CD4-positive, alpha-beta T cell treated with Interleukin-2 at 100 ng/mL for 4 hours (primary cell): ENCODE measurements at regions not wholly inside any gene's neighbourhood (a gene's known extent, or its start where the extent isn't known, plus 50 kb on each side); places are given as distances from the start of the nearest gene placed in this dataset.
"Not testable (repeated sequence)": the region's sequence is repeated elsewhere in the genome, so short reads cannot be mapped to it uniquely, and the experiment has no call there.

Source experiments
- DNase-seq: peaks from one replicate; pipeline ENCODE4 v3.0.0-alpha.2; 2020; ENCODE audit warnings: low spot score

DNA sequence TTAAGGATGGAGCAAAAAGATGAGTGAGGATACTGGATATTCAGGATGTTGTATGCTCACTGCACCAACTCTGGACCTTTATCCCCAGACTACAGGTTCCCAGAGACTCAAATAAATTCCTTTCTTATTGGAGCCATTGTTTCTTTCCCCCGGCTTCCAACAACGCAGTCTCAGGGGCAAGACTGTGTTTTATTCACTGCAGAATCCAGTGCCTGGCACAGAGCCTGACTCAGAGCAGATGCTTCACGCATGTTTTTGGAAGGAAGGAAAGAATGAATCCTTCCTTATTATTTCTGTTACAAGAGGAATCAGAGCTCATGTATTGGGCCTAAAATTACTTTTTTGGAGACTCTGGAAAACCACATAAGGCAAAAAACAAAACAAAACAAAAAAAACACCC lies 96.0 kb upstream of the VGLL4 start:
- no peak for DNase-seq

DNA sequence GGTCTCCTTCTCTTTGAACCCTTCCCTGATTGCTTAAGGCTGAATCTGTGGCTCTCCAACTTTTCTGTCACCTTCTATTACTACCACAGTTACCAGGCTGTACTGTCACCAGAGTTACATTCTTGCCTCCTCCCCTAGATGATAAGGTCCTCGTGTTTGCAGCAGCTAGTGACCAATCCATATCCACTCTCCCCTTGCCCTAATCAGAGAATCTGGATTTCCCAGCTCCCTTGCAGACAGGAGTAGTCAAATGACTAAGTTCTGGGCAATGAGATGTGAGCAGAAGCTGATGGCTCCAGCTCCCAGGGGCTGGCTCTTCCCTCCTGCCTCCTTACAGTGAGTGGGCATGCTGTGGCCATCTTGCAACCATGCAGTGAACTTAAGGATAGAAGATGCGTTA lies 95.4 kb upstream of the VGLL4 start:
- DNase-seq, result no peak

DNA sequence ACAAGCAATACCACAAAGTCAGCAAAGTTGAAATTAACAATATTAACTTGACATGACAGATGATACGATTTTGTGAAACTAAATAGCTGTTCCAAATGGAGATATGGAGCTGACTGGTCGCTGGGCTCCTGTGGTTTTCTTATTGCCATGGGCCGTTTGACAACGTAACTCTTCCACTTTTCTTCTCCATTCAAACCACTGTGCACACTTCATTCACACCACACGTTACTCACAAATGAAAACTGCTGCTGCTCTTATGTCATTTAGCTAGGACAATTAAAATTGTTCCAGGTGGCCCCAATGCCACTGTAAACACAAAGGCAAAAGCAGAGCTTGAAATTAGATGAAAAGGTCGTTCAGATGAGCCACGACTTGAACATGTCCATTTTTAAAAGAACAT lies 94.0 kb upstream of the VGLL4 start:
- DNase-seq, result no peak

DNA sequence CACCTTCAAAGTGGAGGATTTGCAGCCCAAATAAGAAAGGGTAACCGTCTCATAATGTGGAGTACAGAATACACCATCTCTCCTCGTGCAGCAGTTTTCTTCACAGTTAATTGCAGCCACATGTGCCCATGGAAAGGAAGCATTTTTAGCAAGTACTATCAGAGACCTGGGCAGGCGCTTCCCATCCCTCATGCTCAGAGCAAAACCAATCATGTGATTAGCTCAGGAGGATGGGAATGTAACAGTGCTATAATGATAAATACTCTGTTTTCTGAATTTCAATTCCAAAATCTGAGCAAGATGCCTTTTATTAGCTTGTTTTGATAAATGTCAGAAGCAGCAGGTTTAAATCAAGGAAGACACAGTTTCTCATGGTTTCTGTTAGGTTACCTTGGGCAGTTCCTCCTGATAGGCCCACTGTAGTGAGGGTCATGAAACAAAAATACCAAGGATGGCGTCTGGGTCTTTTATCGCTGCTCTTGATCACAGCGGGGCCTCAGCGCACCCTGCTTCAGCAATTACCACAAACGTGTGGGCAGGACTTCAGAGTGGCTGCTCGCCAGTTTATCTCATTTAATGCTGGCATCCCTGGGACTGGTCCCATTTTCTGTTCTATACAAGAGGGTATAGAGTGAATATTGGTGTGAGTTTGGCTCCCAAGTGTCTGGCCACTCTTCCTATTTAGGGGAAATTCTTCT lies 92.6 kb upstream of the VGLL4 start:
- no peak for DNase-seq

DNA sequence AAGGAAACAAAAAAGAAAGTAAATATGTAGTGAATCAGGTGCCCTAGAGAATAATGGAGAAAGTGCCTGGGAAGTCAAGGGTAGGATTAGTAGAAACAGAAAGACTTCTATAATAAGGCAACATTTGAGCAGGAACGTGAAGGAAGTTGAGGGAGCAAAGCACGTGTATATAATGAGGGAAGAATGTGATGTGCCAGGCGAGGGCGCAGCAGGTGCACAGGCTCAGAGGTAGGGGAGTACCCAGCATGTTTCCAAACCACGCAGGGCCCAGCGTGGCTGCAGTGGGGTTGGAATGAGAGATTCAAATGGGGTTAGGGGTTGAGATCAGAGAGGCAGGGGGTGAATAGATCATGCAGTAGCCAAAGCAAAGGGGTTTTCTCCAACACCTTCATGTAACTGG lies 91.9 kb upstream of the VGLL4 start:
- DNase-seq, result no peak

DNA sequence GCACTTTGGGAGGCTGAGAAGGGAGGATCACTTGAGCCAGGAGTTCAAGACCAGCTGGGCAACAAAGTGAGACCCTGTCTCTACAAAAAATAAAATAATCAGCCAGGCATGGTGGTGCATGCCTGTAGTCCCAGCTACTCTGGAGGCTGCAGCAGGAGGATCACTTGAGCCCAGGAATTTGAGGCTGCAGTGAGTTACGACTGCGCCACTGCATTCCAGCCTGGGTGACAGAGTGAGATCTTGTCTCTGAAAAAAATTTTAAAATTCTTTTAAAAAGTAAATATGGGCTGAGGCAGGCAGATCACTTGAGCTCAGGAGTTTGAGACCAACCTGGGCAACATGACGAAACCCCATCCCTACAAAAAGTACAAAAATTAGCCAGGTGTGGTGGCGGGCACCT lies 91.4 kb upstream of the VGLL4 start:
- not testable (repeated sequence) for DNase-seq

DNA sequence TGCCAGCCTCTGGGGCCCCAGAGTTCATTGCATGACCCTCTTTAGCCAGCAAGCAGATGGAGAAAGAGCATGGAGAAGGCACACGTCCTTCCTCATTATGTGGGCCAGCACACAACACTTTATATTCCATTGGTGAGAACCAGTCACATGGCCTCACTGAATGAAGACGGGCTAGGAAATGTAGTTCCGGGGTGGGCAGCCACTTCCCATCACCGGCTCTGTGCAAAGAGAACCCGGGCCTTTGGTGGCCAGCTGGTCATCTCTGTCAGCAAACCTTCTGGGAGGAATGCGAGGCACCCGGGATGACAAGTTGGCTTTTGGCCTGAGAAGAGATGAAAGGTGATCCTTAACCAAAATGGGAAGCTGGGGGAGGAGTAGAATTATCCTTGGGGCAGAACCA lies 90.2 kb upstream of the VGLL4 start:
- DNase-seq, result no peak

GRCh38 chr3:11727207-11727606 lies 83.5 kb upstream of the VGLL4 start:
- no peak for DNase-seq

- DNase-seq, result no peak
These were observed 82.4 kb upstream of the VGLL4 start for GRCh38 chr3:11726146-11726545.

DNA sequence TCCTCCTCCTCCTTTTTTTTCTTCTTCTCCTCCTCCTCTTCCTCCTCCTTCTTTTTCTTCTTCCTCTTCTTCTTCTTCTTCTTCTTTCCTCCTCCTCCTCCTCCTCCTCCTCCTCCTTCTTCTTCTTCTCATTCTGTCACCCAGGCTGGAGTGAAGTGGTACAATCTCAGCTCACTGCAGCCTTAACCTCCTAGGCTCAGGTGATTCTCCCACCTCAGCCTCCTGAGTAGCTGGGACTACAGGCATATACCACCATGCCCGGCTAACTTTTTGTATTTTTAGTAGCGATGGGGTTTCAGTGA lies 81.6 kb upstream of the VGLL4 start:
- DNase-seq, result not testable (repeated sequence)

- no peak for DNase-seq
These were observed 81.1 kb upstream of the VGLL4 start for GRCh38 chr3:11724615-11725339.

- no peak for DNase-seq
These were observed 77.8 kb upstream of the VGLL4 start for GRCh38 chr3:11721479-11721878.

DNA sequence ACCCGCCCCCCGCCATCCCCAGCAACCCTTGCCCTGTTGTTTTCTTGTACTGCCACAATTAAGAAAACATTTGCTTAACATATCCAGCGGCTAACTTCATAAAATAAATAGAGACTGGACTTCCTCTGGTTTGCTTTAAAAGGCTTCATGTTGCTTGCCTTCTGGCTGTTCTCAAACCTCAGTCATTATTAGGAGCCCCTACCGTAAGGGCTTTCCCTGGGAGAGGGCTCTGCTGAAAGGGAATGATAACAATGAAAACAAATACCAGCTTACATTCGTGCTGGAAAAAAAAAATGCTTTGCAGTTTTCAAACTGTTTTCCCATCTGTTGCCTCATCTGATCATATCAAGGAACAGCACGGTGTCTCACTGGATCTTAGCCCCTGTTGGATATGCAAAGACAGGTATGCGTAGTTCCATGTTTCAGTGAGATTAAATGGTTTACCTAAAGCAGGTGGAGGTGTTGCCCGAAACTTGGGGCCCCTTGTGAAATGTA lies 77.2 kb upstream of the VGLL4 start:
- no peak for DNase-seq

- peak; percentile 49 for DNase-seq
These were observed 76.7 kb upstream of the VGLL4 start for GRCh38 chr3:11720304-11720898.

GRCh38 chr3:11719406-11720303 lies 75.9 kb upstream of the VGLL4 start:
- peak; percentile 82 for DNase-seq

GRCh38 chr3:11718637-11719405 lies 75.1 kb upstream of the VGLL4 start:
- DNase-seq, result peak; percentile 49

DNA sequence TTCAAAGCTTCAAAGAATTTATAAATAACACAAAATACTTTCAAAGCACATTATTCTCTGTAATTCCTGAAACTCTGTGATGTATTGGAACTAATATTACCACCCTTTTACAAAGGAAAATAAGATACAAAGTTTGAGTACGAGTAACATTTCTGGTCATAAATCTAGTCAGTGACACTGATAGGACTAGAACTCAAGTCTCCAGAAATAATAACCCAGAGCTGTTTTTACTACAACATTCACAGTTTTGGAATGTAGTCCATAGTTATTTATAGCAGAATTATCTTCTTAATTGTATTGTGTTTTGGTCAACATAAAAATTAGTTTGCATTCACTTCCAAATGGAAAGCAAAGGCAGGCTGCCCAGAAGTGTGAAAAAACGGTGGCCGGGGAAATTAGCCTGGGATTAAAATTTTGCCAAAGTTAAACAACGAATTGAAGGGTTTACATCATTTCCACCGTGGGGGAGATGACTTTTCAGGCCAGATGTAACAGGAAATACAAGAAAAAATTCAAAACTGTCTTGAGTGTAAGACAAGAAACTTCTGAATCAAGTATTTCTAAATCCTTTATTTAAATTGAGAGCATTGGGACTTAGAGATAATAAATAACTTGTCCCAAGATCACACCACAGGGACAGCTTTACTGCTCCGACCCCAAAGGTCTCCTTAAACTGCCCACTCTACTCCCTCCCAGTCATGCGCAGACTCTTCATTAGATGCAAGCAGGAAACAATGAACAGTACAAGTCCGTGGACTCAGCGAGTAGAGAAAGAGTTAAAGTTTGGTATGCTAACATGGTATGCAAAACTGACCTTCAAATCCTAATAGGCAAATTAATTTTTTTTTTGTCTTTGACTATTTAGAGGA lies 74.3 kb upstream of the VGLL4 start:
- no peak for DNase-seq

DNA sequence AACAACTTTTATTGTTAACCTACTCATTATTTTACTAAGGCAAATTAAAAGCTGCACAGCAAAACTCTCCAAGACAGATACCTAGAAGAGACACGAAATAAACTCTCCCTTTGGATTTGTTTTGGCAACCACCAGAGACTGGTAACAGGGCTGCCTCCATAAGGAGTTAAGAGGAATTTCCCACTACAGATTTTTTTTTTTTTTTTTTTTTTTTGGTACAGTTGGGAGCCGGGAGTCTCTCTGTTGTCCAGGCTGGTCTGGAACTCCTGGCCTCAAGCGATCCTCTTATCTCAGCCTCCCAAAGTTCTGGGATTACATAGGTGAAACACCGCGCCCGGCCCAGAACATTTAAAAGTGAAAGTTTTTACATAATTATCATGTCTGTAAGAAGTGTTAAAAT lies 73.6 kb upstream of the VGLL4 start:
- DNase-seq, result no peak

DNA sequence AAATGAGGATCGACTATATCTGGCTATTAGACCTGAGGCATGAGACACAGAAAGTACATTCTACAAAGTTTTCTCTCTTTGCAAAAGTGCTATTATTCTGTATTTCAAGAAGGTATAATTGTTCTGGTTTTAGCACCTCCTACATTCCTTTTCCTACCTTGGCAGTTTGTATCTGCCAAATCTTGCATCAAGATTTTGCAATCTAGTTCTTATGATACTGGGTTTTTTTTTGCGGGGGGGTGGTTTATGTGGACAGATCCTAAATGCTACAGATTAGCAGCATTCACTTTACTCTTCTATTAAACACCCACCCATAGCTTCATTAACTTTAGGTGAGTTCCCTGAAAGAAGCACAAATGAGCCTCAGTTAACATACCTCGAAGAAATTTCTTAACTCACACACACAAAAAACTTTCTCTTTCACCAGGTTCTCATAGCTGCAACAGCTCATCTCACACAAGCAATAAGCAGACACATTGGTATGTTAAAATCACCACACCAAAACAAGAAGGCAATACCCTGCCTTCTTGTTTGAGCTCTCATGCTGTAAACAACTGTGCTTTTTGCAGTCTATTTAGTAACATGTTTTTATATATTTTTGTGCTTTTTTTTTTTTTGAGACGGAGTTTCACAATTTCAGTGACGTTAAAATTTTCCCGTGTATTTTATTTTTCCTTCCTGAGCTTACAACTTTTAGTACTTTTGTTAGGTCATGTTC lies 73.0 kb upstream of the VGLL4 start:
- no peak for DNase-seq

GRCh38 chr3:11713171-11713570 lies 69.5 kb upstream of the VGLL4 start:
- no peak for DNase-seq
